Umbilical cord (tissue), 1 donor: ENCODE measurements at regions not wholly inside any gene's neighbourhood (a gene's known extent, or its start where the extent isn't known, plus 50 kb on each side); places are given as distances from the start of the nearest gene placed in this dataset.
"Not testable (repeated sequence)": the region's sequence is repeated elsewhere in the genome, so short reads cannot be mapped to it uniquely, and the experiment has no call there.

ENCODE experiments used
- DNase-seq: peaks from one replicate; pipeline ENCODE4 v3.0.0-alpha.2; 2015; ENCODE audit warnings: low spot score

GRCh38 chr6:85128781-85129180 is 321.1 kb upstream of the NT5E start:
- no peak for DNase-seq

- DNase-seq: not testable (repeated sequence)
These were observed 321.6 kb upstream of the NT5E start for GRCh38 chr6:85128256-85128655.

- peak; percentile 68 for DNase-seq
These were observed 322.1 kb upstream of the NT5E start for GRCh38 chr6:85127696-85128243.

GRCh38 chr6:85127168-85127498 is 322.8 kb upstream of the NT5E start:
- no peak for DNase-seq

GRCh38 chr6:85126485-85127167 is 323.3 kb upstream of the NT5E start:
- DNase-seq: peak; percentile 52

GRCh38 chr6:85125526-85125925 is 324.4 kb upstream of the NT5E start:
- DNase-seq: peak; percentile 29

GRCh38 chr6:85124472-85125354 is 325.2 kb upstream of the NT5E start:
- DNase-seq: no peak

GRCh38 chr6:85121158-85121557 is 328.7 kb upstream of the NT5E start:
- no peak for DNase-seq

- DNase-seq: no peak
These were observed 331.1 kb upstream of the NT5E start for GRCh38 chr6:85118652-85119235.

GRCh38 chr6:85118233-85118632 is 331.6 kb upstream of the NT5E start:
- DNase-seq: no peak

- no peak for DNase-seq
These were observed 333.4 kb upstream of the NT5E start for GRCh38 chr6:85116475-85116874.

- DNase-seq: no peak
These were observed 334.0 kb upstream of the NT5E start for GRCh38 chr6:85115876-85116275.

- DNase-seq: no peak
These were observed 334.5 kb upstream of the NT5E start for GRCh38 chr6:85115376-85115775.

- no peak for DNase-seq
These were observed 335.3 kb upstream of the NT5E start for GRCh38 chr6:85114581-85114935.

- no peak for DNase-seq
These were observed 335.8 kb upstream of the NT5E start for GRCh38 chr6:85113934-85114580.

GRCh38 chr6:85112540-85112939 is 337.3 kb upstream of the NT5E start:
- DNase-seq: no peak

- no peak for DNase-seq
These were observed 338.3 kb upstream of the NT5E start for GRCh38 chr6:85111481-85112011.

- no peak for DNase-seq
These were observed 338.9 kb upstream of the NT5E start for GRCh38 chr6:85110943-85111342.

GRCh38 chr6:85107701-85108100 is 342.2 kb upstream of the NT5E start:
- no peak for DNase-seq

- DNase-seq: no peak
These were observed 332.6 kb upstream of the TBX18 start for GRCh38 chr6:85096976-85097375.

GRCh38 chr6:85092226-85092625 is 327.8 kb upstream of the TBX18 start:
- no peak for DNase-seq

- no peak for DNase-seq
These were observed 324.9 kb upstream of the TBX18 start for GRCh38 chr6:85089255-85089654.
